PC-3 (cell line): ENCODE measurements at regions not wholly inside any gene's neighbourhood (a gene's known extent, or its start where the extent isn't known, plus 50 kb on each side); places are given as distances from the start of the nearest gene placed in this dataset.

Experiments
- EZH2phosphoT487 ChIP-seq: fragments of 300-600 bp; sonication (generic); IDR thresholded peaks from 2 replicates; pipeline ENCODE4 v1.6.1; 2018; ENCODE audit warnings: mild to moderate bottlenecking, antibody characterized with exemption, low read length, borderline replicate concordance
- TF ChIP-seq, protein P1 (sequence below): fragments of 300-600 bp; sonication (generic); conservative IDR thresholded peaks from 2 replicates; pipeline ENCODE4 v1.5.1; 2017; ENCODE audit warnings: antibody characterized with exemption, low read depth, mild to moderate bottlenecking, low read length

- TF ChIP-seq, protein P1, sequence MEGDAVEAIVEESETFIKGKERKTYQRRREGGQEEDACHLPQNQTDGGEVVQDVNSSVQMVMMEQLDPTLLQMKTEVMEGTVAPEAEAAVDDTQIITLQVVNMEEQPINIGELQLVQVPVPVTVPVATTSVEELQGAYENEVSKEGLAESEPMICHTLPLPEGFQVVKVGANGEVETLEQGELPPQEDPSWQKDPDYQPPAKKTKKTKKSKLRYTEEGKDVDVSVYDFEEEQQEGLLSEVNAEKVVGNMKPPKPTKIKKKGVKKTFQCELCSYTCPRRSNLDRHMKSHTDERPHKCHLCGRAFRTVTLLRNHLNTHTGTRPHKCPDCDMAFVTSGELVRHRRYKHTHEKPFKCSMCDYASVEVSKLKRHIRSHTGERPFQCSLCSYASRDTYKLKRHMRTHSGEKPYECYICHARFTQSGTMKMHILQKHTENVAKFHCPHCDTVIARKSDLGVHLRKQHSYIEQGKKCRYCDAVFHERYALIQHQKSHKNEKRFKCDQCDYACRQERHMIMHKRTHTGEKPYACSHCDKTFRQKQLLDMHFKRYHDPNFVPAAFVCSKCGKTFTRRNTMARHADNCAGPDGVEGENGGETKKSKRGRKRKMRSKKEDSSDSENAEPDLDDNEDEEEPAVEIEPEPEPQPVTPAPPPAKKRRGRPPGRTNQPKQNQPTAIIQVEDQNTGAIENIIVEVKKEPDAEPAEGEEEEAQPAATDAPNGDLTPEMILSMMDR: no peak
- no peak for TF ChIP-seq EZH2phosphoT487
These were observed 182.4 kb upstream of the ATP10B start for GRCh38 chr5:161034451-161034850.
